AG04449 (cell line): ENCODE measurements at regions not wholly inside any gene's neighbourhood (a gene's known extent, or its start where the extent isn't known, plus 50 kb on each side); places are given as distances from the start of the nearest gene placed in this dataset.

Experiments used
- CTCF ChIA-PET: fragments of 350-600 bp; formaldehyde crosslinking; extraction: SDS; loops from one replicate; lab custom pipeline; 2021; ENCODE audit warnings: antibody characterized with exemption; lab: Yijun Ruan, JAX
- POLR2A ChIA-PET: fragments of 400-600, 350-600 bp; formaldehyde crosslinking; extraction: SDS; loops from one replicate; lab custom pipeline; 2020; ENCODE audit warnings: antibody characterized with exemption, inconsistent platforms; lab: Yijun Ruan, JAX
- DNase-seq: peaks from one replicate; pipeline ENCODE4 v3.0.0-alpha.2; 2010; ENCODE audit warnings: low read depth, low spot score
- H3K4me3 ChIP-seq: 2 replicates; pipeline ENCODE4 v1.5.1; 2011; ENCODE audit warnings: low read depth, mild to moderate bottlenecking, control low read depth, low read length
- TF ChIP-seq, protein P1 (sequence below): IDR thresholded peaks from one replicate; pipeline ENCODE4 v1.5.1; 2011; ENCODE audit warnings: mild to moderate bottlenecking, moderate library complexity, low read length, control low read depth, inconsistent platforms; ENCODE audit not compliant: insufficient read depth; ENCODE audit errors: missing control alignments

DNA sequence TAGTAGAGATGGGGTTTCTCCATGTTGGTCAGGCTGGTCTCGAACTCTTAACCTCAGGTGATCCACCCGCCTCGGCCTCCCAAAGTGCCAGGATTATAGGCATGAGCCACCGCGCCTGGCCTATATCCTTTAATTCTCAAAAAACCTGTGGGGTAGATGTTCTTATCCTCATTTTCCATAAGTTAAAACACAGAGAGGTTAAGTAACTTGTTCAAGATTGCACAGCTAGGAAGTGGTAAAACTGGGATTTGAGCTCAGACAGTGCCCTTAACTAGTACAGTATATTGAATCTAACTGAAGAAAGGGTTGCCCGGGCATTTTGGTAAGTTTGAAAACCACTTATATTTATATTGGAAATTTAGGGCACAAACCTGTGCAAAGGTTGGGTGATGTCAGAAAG is 116.0 kb downstream of the GLUD2 start:
- DNase-seq, result no peak
- no peak overlapping the region for H3K4me3 ChIP-seq
- ChIA-PET CTCF (no interaction called here), POLR2A (no interaction called here)
- TF ChIP-seq, protein P1, sequence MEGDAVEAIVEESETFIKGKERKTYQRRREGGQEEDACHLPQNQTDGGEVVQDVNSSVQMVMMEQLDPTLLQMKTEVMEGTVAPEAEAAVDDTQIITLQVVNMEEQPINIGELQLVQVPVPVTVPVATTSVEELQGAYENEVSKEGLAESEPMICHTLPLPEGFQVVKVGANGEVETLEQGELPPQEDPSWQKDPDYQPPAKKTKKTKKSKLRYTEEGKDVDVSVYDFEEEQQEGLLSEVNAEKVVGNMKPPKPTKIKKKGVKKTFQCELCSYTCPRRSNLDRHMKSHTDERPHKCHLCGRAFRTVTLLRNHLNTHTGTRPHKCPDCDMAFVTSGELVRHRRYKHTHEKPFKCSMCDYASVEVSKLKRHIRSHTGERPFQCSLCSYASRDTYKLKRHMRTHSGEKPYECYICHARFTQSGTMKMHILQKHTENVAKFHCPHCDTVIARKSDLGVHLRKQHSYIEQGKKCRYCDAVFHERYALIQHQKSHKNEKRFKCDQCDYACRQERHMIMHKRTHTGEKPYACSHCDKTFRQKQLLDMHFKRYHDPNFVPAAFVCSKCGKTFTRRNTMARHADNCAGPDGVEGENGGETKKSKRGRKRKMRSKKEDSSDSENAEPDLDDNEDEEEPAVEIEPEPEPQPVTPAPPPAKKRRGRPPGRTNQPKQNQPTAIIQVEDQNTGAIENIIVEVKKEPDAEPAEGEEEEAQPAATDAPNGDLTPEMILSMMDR, result no peak

DNA sequence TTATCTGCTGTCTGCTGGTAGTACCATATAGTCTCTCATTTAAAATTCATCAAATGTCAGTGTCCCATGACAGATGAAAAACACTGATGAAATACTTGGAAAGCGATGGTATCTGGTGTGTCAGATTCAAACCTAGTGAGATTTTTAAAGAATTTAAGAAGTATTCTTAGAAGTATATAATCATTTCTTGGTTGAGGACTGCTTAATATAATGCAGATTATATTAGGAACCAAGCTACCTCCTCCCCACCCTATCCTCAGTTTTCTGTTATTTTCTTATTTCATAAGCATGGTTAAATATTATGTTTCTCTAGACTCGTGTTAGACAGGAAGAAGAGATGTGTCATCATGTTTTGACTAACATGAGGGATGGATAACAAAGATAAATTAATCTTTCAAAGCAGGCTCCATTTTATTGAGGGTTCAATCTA is 118.5 kb downstream of the GLUD2 start:
- TF ChIP-seq, protein P1, result no peak
- no peak overlapping the region for H3K4me3 ChIP-seq
- POLR2A ChIA-PET, result no interaction called here
- no peak for DNase-seq
- CTCF ChIA-PET, result no interaction called here

DNA sequence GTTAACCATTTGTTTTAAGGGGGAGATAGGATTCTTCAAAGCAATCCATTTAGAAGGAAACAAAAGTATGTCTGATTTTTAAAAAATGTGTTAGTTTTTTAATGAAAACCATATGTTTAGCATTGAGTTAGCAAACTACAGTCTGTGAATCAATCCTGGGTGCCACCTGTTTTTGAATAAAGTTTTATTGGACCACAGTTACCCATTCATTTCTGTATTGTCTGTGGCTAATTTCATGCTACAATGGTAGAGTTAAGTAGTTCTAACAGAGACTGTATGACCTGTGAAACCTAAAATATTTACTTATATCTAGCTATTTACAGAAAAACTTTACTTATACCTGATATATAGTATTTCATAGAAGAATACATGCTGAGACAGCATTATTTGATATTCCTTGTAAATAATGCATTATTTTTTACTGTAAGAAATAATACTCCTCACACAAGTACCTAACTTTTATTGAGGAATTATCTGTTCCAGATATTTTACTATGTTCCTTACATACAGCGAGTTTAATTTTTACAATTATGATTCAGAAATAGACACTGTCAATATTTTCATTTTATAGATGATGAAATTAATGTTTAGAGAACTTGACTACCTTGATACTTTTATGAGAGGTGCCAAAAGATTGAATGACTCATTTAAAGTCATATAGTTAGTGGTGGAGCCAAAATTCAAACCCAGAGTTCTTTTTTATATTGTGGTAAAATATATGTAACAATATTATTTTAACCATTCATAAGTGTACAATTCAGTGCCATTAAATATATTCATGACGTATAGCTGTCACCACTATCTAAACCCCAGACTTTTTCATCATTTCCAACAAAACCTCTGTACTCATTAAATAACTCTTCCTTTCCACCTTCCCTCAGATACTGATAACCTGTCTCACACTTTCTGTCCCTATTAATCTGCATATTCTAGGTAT is 122.0 kb downstream of the GLUD2 start:
- ChIA-PET POLR2A (no interaction called here), CTCF (no interaction called here)
- DNase-seq, result no peak
- TF ChIP-seq, protein P1, result no peak
- no peak overlapping the region for H3K4me3 ChIP-seq

DNA sequence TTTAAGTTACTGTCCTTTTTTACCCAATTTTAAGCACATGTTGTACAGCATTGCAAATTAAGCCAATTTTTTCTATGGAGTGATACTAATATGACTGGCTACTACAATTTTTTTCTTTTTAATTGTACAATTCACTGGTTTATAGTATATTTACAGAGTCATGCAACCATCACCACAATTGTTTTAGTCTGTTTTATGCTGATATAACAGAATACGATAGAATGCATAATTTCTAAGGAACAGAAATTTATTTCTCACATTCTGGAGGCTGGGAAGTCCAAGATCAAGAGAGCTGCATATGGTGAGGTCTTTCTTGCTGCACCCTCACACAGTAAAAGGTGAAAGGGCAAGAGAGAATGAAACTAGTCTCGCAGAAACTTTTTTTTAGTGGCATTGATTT is 125.3 kb downstream of the GLUD2 start:
- CTCF ChIA-PET, result no interaction called here
- POLR2A ChIA-PET, result no interaction called here
- TF ChIP-seq, protein P1, result no peak
- no peak overlapping the region for H3K4me3 ChIP-seq
- DNase-seq, result no peak

DNA sequence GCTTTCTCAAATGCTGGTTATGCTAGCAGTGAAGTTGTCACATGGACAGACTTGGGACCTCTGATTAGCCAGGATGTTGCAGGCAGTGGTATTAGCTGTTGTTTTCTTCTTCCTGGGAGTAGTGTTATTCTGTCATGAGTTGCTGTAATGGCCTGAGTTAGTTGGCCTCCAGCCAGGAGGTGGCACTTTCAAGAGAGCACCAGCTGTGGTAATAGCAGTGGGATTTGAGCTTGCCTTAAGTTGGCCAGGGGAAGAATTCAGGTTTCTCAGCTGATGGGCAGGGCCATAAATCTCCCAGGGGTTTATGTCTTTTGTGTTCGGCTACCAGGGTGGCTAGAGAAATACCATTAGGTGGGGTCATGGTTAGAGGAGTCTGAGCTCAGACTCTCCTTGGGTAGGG is 132.6 kb downstream of the GLUD2 start:
- ChIA-PET POLR2A (no interaction called here), CTCF (no interaction called here)
- TF ChIP-seq, protein P1, result no peak
- DNase-seq, result no peak
- no peak overlapping the region for H3K4me3 ChIP-seq

DNA sequence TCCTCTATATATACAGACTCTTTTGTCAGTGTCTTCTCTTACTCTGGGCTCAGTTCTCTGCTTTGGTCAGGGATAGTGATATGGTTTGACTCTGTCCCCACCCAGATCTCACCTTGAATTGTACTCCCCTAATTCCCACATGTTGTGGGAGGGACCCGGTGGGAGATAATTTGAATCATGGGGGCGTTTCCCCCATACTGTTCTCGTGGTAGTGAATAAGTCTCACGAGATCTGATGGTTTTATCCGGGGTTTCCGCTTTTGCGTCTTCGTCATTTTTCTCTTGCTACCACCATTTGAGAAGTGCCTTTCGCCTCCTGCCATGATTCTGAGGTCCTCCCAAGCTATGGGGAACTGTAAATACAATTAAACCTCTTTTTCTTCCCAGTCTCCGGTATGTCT is 144.4 kb downstream of the GLUD2 start:
- CTCF ChIA-PET, result no interaction called here
- POLR2A ChIA-PET, result no interaction called here
- H3K4me3 ChIP-seq, result no peak overlapping the region
- no peak for DNase-seq
- TF ChIP-seq, protein P1, result no peak
